NCI-H1694 (cell line): ENCODE measurements at regions not wholly inside any gene's neighbourhood (a gene's known extent, or its start where the extent isn't known, plus 50 kb on each side); places are given as distances from the start of the nearest gene placed in this dataset.

ENCODE experiments used
- DNase-seq: peaks from one replicate; lab custom pipeline; 2025; lab: John Stamatoyannopoulos, UW

DNA sequence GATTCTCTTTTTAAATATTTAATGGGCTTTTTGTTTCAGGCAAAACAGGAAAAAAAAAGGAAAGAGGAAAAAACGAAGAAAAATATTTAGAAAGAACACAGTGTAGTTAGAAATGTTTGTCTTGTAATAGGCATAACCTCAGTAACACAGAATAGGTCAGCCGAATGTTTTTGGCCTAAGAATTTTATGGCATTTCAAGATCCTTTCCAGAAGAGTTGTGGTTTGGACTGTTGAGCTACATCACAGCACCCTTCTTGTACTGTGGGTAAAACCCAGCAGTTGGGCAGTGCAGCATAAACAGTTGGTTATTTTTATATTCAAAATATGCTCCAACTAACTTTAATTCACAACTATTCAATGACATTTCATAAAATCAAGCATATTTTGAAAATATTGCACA is 474.4 kb upstream of the AGTR1 start:
- DNase-seq, result no peak

DNA sequence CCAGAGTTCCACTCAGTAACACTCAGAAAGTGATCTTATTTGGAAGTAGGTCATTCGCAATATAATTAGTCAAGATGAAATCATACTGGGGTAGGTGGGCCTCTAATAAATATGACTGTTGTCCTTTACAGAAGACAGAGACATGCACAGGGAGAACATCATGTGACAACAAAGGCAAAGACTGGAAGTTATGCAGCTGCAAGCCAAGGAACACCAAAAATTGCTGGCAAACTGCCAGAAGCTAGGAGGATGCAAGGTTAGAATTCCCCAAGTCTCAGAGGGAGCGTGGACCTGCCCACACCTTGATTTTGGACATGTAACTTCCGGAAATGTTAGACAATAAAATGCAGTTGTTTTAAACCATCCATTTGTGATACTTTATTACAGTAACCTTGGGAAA is 471.5 kb upstream of the AGTR1 start:
- DNase-seq, result no peak

DNA sequence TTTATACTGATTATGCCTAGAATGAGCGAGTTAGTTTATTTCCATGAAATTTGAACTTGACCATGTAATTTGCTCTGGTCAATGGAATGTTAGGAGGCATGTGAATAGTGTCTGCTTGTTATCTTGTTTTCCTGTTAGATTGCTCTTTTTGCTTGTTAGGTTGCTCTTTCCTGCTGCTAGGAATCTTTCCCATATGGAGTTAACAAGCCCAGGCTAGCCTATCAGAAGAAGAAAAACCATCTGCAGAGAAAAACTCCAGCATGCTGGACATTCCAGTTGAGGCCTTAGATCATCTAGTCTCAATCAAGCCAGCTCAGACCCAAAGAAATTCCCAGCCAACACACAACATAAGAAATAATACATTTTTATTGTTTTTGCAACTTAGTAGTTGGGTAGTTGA is 470.2 kb upstream of the AGTR1 start:
- no peak for DNase-seq

DNA sequence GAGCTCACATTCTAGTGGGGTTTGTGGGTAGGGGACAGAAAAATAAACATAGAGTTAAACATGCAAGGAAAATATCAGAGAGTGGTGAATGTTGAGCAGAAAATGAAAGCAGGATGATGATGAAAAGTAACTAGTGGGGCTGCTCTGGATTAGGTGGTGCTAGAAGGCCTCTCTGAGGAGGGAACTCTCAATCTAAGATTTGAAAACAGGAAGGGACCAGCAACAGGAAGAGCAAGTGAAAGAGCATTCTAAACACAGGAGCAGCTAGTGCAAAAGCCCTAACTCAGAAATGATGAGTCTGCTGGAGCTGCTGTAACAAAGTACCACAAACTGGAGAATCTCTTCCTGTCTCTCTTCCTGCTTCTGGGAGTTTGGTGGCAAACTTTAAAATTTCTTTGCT is 468.6 kb upstream of the AGTR1 start:
- no peak for DNase-seq

DNA sequence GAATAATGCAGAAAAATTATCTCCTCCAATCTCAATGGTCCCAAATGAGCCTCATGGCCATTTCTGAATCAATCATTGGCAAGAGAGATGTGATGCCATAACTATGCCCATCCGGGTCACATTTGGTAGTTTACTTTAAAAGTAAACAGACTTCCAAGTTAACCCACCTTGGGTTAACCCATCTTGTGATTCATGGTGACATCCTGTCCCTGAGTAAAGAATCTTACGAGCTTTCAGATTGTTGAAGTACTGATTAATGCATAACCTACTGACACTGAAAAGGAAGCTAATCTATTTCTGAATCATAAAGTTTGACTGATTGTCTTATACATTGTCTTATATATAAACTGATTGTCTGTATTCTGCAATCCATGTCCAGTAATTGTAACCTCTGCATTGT is 467.2 kb upstream of the AGTR1 start:
- DNase-seq, result no peak

DNA sequence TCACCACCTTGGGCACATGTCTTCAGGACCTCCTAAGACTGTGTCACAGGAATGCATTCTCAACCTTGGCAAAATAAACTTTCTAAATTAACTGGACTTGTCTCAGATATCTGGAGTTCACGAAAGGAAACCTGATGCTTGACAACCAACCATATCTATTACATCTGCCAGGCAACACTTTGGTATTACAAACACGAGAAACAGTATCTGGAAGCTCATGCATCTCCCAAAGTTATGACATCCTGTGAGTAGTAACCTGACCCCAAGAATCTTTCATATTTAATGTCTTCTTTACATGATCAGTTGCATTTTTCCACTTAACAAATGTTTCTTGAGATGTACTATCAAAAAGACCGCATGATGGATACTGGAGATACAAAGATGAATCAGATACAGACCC is 465.3 kb upstream of the AGTR1 start:
- DNase-seq, result no peak

DNA sequence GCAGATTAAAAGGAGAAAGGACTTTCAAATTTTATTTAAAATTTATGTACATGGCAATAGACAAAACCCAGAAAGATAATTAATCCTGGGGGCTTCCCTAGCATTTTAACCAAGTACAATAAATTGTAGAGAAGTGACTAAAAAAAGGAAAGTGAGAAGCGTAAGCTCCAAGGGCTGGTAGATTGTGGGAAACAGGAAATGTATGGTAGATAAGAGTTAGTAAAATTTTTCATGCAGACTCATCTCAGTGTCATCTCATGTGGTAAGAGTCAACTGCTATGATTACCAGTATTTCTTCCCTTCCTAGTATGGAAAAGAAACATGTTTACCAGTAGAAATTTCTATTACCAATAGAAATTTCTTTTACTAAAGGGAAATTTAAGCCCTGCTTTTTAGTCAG is 464.3 kb upstream of the AGTR1 start:
- DNase-seq, result no peak

DNA sequence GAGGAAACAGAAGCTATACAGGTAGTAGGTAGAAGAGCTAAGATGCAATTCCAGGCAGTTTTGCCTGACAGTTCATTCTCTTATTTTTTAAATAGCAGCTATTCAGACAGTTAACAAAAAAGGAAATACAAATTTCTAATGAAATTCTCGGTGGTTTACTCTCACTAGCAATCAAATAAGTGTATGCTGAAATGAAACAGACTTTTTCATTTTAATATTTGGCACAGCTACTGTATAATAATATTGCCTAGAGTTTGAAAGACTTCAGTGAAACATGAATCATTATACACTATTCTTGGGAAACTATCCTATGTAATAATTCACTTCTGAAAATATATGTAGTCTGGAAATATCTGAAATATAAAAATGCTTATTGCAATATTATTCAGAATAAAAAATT is 463.2 kb upstream of the AGTR1 start:
- DNase-seq, result no peak

DNA sequence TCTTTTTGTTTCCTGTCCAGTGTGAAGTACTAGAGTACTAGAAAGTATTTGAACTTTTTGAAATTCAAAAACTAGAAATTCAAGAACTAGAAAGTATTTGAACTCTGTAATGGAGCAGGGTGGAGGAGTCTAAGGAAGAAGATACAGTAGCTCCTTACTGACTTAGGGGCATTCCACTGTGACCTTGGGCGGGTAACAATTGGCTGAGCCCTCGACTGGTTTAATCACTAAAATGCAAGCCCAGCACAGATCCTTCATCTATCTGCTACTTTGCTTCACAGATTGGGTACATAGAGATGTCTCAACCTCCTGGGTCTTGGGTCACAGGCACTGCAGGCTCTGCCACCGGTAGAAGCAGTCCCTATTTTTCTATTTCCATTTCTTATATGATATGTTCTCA is 462.1 kb upstream of the AGTR1 start:
- no peak for DNase-seq

DNA sequence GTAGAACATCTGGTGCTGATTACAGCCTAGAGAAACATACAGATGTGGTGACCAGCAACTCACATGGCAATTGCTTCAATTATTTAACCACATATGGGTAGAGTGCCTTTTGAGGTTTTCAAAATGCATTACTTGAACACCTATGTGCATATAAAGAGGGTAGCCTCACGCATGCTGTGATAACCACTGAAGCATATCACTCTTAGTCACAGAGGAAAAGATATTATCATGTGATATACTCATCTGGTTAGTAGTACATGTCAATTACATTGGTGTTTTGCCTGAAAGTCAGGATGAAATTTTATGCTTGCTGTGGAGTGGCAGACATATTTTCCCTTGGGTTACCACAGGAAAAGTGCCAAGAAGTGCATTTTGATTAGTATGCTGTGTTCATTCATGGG is 459.3 kb upstream of the AGTR1 start:
- no peak for DNase-seq

DNA sequence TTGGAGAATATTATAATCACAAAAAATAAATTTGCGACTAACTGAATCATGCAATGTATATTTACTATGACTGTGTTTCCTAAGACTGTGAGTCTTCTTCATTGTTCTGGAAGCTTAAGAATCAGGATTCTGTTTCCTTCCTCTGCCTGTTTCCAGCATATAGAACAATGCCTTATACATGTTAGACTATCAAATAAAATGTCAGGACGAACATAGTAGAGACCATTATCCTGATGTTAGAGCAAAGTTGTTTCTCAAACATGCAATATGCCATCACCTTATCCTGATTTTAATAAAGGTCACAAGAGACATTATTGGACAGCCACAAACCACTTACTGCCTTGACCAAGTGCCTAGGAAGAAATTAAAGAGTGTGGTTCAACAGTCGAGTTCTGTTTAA is 457.4 kb upstream of the AGTR1 start:
- DNase-seq, result no peak

DNA sequence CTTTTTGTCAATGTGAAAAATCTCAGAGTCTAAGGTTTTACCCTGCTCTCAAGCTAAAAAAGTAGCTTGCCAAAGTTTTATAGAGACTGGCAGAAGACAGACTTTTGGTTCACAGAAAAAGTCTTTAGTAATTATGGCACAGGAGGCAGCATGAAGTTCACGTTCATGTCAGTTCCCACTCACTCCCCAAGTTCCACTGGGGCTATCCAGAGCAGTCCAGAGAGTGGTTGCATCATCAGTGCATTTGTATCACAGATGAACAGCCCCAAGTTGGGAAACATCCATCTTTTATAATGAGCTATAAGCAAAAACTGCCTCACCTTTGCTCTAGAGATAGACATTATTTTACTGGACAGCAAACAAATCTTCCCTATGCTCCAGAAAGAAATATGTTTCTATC is 454.1 kb upstream of the AGTR1 start:
- no peak for DNase-seq

DNA sequence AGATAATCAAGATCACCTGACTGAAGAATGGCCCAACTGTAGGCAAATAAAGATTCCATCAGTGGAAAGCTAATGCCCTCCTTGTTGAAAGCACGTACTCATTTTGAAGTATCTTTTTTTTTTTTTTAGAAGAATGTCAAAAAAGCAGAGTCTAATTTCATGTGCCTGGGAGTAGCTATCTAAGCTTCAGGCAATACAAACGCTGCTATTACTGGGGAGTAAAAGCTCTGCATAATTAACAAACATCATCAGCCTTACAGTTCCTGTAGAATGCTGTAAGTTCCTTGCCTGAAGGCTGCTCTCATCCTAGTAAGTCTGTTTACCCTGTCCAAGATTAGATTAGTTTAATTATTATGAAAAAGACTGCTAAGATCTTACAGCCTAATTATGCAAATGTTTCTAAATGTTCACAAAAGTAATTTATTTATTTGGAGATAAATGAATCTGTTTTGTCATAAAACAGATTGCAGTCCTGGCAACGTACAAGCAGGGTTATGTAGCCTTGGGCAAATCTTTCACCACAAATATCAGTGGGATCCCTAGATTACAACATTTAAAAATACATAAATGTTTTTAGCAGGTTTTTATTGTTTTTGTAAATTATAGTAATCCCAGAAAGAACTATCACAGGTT is 451.3 kb upstream of the AGTR1 start:
- no peak for DNase-seq

DNA sequence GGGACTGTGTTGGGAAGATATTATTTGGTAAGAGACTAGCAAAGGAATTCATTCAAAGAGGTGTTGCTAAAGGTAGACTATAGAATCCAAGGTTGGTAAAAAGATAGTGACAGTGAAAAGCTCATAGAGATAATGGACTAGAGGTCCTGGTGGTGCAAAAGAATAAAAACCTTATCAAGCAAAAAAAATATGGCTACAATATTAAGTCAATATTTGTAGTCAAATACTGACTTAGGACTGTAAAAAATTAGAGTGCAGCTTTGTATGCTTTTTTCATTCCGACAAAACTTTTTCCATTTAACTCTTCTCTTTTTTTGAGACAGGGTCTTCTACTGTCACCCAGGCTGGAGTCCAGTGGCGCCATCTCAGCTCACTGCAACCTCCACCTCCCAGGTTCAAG is 444.0 kb upstream of the AGTR1 start:
- no peak for DNase-seq

DNA sequence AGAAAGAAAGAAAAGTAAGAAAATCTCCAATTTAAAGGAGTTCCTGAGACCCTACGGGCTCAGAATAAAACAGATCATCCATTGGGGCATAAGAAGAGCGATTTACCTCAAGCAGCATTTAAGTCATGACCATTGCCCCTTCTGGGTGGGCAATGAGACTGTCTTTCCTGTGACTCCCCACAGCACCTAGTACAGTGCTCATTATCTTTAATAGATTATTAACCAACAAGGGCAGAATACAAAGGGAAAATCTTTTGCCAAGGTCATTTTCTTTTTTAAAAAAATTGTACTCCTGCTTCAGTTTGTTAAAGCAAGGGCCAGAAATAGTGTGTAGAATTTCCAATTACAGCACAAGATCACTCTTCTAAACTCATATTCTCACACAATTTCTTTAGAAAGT is 443.3 kb upstream of the AGTR1 start:
- no peak for DNase-seq

DNA sequence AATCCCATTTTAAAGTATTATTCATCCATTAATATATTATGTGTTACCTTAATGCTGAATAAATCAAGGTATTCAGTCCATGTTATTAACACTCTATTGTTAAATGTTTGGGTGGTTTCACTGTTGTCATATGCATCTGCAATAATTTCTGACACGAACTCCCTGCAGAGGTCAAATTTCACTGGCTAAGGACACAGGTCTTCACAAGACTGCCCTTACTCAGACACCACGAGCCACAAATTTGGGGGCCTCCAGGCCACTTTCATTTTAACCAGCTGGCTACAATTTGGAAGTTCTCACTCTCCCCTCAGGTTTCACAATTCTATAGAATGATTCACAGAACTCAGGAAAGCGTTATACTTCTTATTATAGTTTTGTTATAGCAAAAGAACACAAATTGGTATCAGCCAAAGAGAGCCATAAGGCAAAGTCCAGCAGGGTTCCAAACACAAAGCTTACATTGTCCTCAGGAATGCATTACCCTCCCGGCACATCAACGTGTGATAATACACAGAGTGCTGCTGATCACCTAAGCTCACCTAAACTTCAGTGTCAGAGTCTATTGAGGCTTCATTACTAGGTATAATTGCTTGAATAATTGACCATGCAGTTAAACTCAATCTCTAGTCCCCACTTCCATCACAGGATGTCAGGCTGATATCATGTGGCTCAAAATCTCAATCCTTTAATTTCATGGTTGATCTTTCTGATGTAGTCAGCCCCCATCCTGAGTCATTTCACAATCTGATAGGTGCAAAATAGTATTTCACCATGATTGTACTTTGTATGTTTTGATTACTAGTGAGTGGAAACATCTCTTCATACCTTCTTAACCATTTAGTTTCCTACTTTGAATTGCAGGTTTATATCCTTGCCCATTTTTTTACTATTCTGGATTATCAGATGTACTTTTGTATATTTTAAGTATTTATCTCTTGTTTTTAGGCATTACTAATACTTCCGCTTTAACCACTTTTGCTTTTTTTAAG is 441.4 kb upstream of the AGTR1 start:
- no peak for DNase-seq

DNA sequence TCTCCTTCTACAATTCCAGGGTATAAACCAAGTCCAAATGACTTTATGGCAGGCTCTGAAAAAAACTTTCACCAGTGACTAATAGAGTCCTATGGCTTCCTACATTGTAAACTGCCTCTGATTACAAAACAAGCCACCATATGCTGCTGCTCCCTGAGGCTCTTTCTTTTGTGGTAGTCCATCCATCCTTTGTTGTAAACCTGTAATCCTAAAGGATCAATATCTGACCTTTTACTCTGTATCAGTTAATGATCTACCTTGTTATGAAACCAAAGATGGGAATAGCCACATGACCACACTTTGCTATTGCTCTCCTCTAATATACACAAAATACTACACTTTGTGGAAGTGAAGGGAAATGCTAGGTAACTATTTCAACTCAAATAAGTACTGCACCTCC is 434.7 kb upstream of the AGTR1 start:
- DNase-seq, result no peak

DNA sequence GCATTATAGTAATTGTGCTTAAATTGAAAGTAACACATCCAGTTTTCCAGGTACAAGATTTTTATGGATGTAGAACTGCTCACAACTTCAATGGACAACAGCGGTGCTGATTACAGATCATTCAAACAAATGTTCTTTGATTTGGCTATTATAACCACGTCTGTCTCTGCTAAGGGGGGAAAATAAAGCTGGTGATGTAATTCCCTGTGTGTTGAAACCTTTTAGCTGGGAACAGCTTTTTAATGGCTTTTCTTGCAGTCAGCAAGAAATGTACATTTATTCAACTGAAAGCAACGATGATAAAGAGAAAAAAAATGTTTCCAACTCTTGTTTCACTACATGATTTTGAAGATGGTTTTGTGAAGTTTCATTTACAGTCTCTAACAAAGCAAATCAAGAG is 431.9 kb upstream of the AGTR1 start:
- DNase-seq, result no peak

DNA sequence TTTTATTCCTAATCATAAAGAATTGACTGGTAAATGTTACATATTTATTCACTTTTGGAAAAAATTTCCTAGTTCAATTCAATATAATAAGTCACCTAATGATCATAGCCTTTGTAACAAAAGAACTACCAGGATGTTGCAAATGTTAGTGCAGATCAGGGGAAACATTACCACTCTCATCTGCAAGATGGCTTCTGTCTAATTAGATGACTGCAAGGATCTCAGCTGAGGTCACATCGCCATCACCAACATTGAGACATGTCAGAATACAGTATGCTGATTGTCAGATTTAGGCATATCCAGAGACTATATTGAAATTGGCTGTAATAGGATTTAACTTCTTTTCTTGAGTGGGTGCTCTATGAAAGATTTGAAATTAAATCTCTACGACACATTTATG is 431.4 kb upstream of the AGTR1 start:
- no peak for DNase-seq

DNA sequence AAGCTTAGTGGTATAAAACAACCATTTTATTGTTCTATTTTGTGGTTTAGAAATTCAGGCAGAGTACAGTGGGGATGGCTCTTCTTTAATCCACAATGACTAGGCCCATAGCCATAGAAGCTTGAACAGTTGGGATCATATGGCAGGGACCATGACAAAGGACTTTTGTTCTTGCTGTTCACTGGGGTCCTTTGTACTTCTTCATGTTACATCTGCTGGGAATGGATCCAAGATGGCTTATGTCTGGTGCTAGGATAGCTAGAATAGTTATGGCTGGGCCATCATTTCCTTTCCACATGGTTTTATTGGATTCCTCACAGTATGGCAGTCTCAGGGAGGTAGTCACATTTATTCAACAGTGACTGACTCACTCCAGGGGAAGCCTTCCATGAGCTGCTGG is 427.9 kb upstream of the AGTR1 start:
- DNase-seq, result no peak

DNA sequence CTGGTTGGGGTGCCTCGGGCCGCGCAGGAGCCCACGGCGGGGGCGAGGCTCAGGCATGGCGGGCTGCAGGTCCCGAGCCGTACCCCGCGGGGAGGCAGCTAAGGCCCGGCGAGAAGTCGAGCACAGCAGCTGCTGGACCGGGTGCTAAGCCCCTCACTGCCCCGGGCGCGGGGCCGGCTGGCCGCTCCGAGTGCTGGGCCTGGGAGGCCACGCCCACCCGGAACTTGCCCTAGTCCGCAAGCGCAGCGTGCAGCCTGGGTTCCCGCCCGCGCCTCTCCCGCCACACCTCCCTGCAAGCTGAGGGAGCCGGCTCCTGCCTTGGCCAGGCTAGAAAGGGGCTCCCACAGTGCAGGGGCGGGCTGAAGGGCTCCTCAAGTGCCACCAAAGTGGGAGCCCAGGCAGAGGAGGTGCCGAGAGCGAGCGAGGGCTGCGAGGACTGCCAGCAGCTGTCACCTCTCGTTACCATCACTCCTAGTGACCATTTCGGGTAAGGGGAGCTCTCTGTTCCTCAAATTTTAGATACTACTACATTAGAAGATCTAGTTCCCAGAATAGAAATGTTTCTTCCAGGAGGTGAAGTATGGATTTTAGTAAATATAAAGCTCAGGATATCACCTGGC is 417.0 kb upstream of the AGTR1 start:
- DNase-seq, result no peak

DNA sequence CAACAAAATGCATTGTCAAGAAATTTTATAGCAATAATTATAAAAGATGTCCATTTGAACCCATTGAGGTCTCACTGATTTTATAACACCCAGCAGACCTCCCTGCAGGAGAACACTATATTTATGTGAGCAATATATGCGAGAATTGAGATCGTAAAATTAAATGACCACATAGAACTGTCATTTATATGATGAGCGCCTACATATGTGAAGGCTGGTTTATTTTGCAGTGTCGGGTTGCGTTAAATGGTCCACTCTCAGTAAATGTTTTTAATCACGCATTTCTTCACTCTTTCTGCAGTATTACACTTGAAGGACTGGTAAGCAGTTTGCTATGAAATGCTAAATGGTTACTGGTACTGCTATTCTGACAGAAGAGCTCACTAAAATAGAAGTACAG is 408.5 kb upstream of the AGTR1 start:
- DNase-seq, result no peak

DNA sequence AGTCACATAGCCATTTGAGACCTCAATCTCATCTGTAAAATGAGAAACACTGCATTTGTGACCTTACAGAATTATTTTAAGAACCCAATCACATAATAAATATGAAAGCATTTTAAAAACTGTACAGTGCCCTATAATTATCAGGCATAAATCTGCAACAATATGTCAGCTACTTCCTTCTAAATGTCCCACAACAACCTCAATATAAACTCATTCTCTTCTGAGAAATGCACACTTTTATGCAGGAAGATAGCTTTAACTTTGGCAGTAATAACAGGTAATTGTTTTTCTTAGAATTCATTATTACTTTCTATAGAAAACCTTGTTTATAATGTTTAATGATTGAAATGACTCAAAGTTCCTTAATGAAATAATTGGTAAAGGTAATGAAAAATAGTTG is 400.7 kb upstream of the AGTR1 start:
- DNase-seq, result no peak
